SK-N-MC (cell line): ENCODE measurements at regions not wholly inside any gene's neighbourhood (a gene's known extent, or its start where the extent isn't known, plus 50 kb on each side); places are given as distances from the start of the nearest gene placed in this dataset.

Experiments used
- DNase-seq: peaks from one replicate; pipeline ENCODE4 v3.0.0-alpha.2; 2011; ENCODE audit warnings: low read depth, low spot score
- H3K27ac ChIP-seq: fragments of 200-600 bp; sonication (generic); 2 replicates; pipeline ENCODE4 v1.5.1; 2016; ENCODE audit warnings: mixed run types
- H3K36me3 ChIP-seq: fragments of 200-600 bp; sonication (generic); 2 replicates; pipeline ENCODE4 v1.6.1; 2017; ENCODE audit warnings: antibody characterized with exemption, low read length, mixed read lengths; ENCODE audit not compliant: insufficient read depth
- H3K4me3 ChIP-seq: fragments of 200-600 bp; sonication (generic); 2 replicates; pipeline ENCODE4 v1.5.1; 2016
- H3K9ac ChIP-seq: fragments of 200-600 bp; sonication (generic); 2 replicates; pipeline ENCODE4 v1.8.0; 2017; ENCODE audit warnings: mixed run types, mixed read lengths; ENCODE audit not compliant: insufficient read length
- H3K9me3 ChIP-seq: fragments of 200-600 bp; sonication (generic); 2 replicates; pipeline ENCODE4 v1.6.1; 2017; ENCODE audit warnings: low read depth, mild to moderate bottlenecking, antibody characterized with exemption, low read length, moderate library complexity, mixed read lengths
- EZH2 ChIP-seq: fragments of 200-600 bp; sonication (generic); IDR thresholded peaks from one replicate; pipeline ENCODE4 v1.6.1; 2017; ENCODE audit warnings: antibody characterized with exemption
- FOXP2 ChIP-seq: optimal IDR thresholded peaks from 2 replicates; pipeline ENCODE3; 2011; ENCODE audit warnings: mild to moderate bottlenecking, moderate library complexity; ENCODE audit not compliant: insufficient read depth; ENCODE audit errors: extremely low read length, control extremely low read depth
- POLR2AphosphoS5 ChIP-seq: IDR thresholded peaks from 2 replicates; pipeline ENCODE4 v1.6.1; 2012; ENCODE audit warnings: mild to moderate bottlenecking, low read depth, low read length, borderline replicate concordance

DNA sequence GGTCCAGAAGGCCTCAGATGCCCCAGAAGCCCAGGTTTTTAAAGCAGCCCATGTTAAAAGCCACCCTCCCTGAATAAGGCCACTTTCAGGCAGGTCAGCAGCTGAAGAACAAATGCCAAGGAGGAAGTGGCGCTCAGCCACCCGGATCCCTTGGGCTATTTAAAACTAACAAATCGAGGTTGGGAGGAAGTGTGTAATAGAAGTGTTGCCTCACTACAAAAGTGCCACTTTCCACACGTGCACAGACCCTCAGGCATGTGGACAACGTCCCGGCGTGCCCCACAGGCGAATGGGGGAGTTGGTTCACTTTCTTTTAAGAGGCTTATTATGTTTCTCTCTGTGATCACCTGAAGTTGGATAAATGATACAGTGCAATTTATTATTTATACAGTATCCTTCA, 173.8 kb upstream of the SALL3 start:
- no peaks in the 10 kb centered on the region for H3K9me3 ChIP-seq
- H3K9ac ChIP-seq = no peak overlapping the region
- no peak overlapping the region for H3K27ac ChIP-seq
- TF ChIP-seq EZH2 (no peak), FOXP2 (no peak), POLR2AphosphoS5 (no peak)
- no peaks in the 10 kb centered on the region for H3K36me3 ChIP-seq
- H3K4me3 ChIP-seq = no peak overlapping the region
- DNase-seq = no peak

DNA sequence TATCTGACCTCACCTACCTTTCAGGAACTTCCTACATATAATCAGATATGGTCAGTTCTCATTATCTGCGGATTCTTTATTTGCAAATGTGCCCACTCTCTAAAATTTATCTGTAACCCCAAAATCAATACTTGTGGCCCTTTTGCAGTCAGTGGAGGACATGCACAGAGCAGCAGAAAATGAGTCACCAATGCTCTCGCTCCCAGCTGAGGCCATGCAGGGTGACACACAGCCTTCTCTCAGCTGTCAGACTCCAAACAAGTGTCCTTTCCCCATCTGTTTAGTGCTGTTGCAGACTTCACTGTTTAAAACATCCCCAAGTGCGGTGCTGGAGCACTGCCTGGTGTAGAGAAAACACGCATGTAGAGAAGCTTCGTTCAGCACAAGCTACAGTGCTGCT, 171.9 kb upstream of the SALL3 start:
- H3K9me3 ChIP-seq = no peaks in the 10 kb centered on the region
- no peak overlapping the region for H3K27ac ChIP-seq
- no peak overlapping the region for H3K9ac ChIP-seq
- H3K4me3 ChIP-seq = no peak overlapping the region
- TF ChIP-seq FOXP2 (no peak), POLR2AphosphoS5 (no peak), EZH2 (no peak)
- no peak for DNase-seq
- no peaks in the 10 kb centered on the region for H3K36me3 ChIP-seq

DNA sequence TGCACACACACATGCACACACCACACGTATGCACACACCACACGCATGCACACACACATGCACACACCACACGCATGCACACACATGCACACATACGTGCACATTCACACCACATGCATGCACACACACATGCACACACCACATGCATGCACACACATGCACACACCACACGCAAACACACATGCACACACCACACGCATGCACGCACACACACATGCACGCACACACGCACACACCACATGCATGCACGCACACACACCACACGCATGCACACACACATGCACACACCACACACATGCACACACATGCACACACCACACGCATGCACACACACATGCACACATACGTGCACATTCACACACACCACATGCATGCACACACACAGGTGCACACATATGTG, 169.8 kb upstream of the SALL3 start:
- Histone ChIP-seq H3K4me3 (no peak overlapping the region), H3K9ac (no peak overlapping the region), H3K9me3 (no peaks in the 10 kb centered on the region), H3K27ac (no peak overlapping the region), H3K36me3 (no peaks in the 10 kb centered on the region)
- no peak for DNase-seq
- TF ChIP-seq EZH2 (no peak), POLR2AphosphoS5 (no peak), FOXP2 (no peak)

DNA sequence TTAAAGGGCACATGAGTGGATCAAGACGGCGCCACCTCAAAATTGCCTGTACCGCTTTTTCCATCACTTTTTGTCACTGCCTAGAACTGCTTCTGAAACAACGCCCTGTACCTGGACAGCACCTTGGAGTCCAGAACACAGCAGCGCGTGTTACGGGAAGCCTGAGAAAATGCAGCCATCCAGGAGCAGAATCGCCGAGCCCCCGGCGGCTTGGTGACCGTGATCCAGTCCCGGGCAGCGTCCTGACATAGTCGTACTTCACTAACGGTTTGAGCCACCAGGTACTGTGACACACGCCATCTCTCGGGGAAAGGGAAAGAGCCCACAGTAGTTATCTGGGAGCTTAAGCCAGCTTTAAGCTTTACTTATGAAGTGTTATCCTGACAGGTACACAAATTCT, 168.9 kb upstream of the SALL3 start:
- DNase-seq = no peak
- Histone ChIP-seq H3K9ac (no peak overlapping the region), H3K36me3 (no peaks in the 10 kb centered on the region), H3K27ac (no peak overlapping the region), H3K9me3 (no peaks in the 10 kb centered on the region), H3K4me3 (no peak overlapping the region)
- TF ChIP-seq POLR2AphosphoS5 = no peak
- no peak for TF ChIP-seq FOXP2
- TF ChIP-seq EZH2 = no peak

- no peak for DNase-seq
- H3K9ac ChIP-seq = no peak overlapping the region
- no peaks in the 10 kb centered on the region for H3K9me3 ChIP-seq
- H3K36me3 ChIP-seq = no peaks in the 10 kb centered on the region
- no peak overlapping the region for H3K4me3 ChIP-seq
- TF ChIP-seq POLR2AphosphoS5 (no peak), FOXP2 (no peak), EZH2 (no peak)
- no peak overlapping the region for H3K27ac ChIP-seq
These were observed 167.6 kb upstream of the SALL3 start for GRCh38 chr18:78812067-78812466.

GRCh38 chr18:78813156-78813555, 166.5 kb upstream of the SALL3 start:
- Histone ChIP-seq H3K9me3 (no peaks in the 10 kb centered on the region), H3K27ac (no peak overlapping the region), H3K4me3 (no peak overlapping the region), H3K36me3 (no peaks in the 10 kb centered on the region), H3K9ac (no peak overlapping the region)
- no peak for DNase-seq
- TF ChIP-seq FOXP2 = no peak
- no peak for TF ChIP-seq POLR2AphosphoS5

DNA sequence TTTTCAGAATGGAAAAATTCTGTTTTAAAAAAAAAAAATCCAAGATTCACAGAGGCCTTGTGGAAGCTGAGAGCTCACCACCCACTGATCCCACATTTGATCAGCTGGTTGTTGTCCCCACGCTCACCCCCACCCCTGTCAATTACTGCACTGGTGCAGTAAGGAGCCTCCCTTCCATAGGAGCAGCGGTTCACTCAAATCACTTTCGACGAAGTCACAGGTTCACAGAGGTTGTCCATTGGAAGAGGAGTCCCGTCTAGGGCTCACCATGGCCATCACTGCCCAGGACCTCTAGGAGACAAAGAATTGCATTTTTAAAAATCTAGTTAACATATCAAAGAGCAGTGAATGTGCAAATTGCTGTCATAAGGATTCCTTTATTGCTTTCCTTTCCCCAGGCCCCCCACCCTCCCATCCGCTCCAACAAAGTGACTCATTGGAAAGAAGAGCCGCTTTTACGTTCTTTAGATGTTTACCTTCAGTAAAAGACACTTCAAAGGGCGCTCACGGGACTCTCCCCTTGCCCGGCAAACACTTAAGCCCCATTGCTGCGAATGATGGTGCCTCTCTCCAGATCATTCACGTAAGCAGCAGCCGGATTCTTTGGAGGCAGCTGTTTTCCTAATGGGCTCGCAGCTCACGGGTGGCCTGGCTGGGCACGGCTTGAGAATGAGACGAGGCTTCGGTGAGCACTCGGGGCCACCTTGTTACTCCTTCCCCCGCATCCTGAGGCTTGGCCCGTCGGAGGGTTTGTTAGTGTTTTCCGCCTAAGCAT, 165.5 kb upstream of the SALL3 start:
- H3K36me3 ChIP-seq = no peaks in the 10 kb centered on the region
- H3K4me3 ChIP-seq = no peak overlapping the region
- no peak overlapping the region for H3K27ac ChIP-seq
- no peak for TF ChIP-seq EZH2
- TF ChIP-seq FOXP2 = no peak
- no peak for TF ChIP-seq POLR2AphosphoS5
- H3K9me3 ChIP-seq = no peaks in the 10 kb centered on the region
- DNase-seq = no peak
- no peak overlapping the region for H3K9ac ChIP-seq

GRCh38 chr18:78814766-78815165, 164.9 kb upstream of the SALL3 start:
- no peak for DNase-seq
- Histone ChIP-seq H3K27ac (no peak overlapping the region), H3K9ac (no peak overlapping the region), H3K9me3 (no peaks in the 10 kb centered on the region), H3K4me3 (no peak overlapping the region), H3K36me3 (no peaks in the 10 kb centered on the region)
- no peak for TF ChIP-seq POLR2AphosphoS5
- no peak for TF ChIP-seq FOXP2
- TF ChIP-seq EZH2 = no peak

DNA sequence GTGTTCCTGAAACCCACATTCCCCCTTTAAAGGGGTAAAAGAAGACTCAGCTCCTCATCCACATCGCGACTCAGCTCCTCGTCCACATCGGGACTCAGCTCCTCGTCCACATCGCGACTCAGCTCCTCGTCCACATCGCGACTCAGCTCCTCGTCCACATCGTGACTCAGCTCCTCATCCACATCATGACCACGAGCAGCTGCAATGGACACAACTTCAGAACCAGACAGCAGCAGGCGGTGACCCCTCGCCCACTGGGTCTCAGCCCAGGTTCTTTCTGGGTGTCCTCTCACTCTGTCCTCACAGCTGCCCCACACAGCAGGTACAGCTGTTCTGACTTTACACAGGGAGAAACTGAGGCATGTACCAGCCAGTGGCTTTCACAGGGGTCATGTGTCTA, 163.5 kb upstream of the SALL3 start:
- H3K36me3 ChIP-seq = no peaks in the 10 kb centered on the region
- H3K4me3 ChIP-seq = no peak overlapping the region
- DNase-seq = no peak
- no peak overlapping the region for H3K27ac ChIP-seq
- no peak overlapping the region for H3K9ac ChIP-seq
- TF ChIP-seq EZH2 = no peak
- TF ChIP-seq POLR2AphosphoS5 = no peak
- no peak for TF ChIP-seq FOXP2
- no peaks in the 10 kb centered on the region for H3K9me3 ChIP-seq
